ENCODE measurements at regions not wholly inside any gene's neighbourhood (a gene's known extent, or its start where the extent isn't known, plus 50 kb on each side); places are given as distances from the start of the nearest gene placed in this dataset.

- TF ChIP-seq CTCF (IDR thresholded peaks at IDR 0.05) (no peak), POLR2A (IDR thresholded peaks at IDR 0.05) (no peak)
Measured at GRCh38 chr12:127565241-127565640, 701.7 kb upstream of the TMEM132C start.

Data from heart left ventricle (tissue), 13 donors.